ENCODE measurements at regions not wholly inside any gene's neighbourhood (a gene's known extent, or its start where the extent isn't known, plus 50 kb on each side); places are given as distances from the start of the nearest gene placed in this dataset.
"Not testable (repeated sequence)": the region's sequence is repeated elsewhere in the genome, so short reads cannot be mapped to it uniquely, and the experiment has no call there.

DNA sequence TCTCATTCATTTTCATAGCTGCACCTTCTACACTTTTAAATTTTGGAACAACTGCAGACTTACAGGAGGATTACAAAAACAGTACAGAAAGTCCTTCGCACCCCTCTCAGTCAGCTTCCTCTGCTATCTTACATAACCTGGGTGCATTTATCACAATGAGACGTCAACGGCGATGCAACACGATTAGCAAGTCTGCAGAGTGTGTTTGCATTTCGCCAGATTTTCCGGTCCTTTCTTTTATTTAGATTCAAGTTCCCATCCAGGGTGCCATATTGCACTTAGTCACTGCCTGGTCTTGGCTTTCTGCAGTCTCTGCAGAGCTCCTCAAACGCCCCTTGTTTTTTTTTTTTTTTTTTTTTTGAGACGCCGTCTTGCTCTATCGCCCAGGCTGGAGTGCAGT, 85.9 kb downstream of the ASMT start:
- H3K9ac ChIP-seq (ENCODE audit: low read length), result no peak overlapping the region
- H3K36me3 ChIP-seq (ENCODE audit: control insufficient read depth, insufficient read depth, low read length), result no peaks in the 10 kb centered on the region
- no peak overlapping the region for H3K27ac ChIP-seq (ENCODE audit: low read depth, low read length)
- H3K4me3 ChIP-seq (ENCODE audit: low read depth, low read length), result no peak overlapping the region
- H3K9me3 ChIP-seq (ENCODE audit: control insufficient read depth, insufficient read depth, low read depth, low read length), result peaks cover 14% of the 10 kb centered on the region
- H3K4me1 ChIP-seq (ENCODE audit: control insufficient read depth, insufficient read depth, low read length), result no peaks in the 10 kb centered on the region
- H3K27me3 ChIP-seq (ENCODE audit: control insufficient read depth, insufficient read depth, low read length), result no peaks in the 10 kb centered on the region; the same call in 1 of the 2 replicates

DNA sequence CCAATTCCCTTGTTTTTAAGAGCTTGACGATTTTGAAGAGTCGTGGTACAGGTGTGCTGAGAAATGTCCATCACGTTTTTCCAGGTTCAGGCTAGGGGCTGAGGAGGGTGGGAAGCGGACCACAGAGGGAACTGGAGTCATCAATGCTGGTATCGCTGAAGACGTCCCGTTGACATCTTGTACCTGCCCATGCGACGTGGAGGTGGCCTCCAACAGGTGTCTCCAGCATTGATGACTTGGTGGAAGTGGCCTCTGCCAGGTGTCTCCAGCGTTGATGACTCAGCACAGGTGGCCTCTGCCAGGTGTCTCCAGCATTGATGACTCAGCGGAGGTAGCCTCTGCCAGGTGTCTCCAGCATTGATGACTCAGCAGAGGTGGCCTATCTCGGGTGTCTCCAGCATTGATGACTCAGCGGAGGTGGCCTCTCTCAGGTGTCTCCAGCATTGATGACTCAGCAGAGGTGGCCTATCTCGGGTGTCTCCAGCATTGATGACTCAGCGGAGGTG, 86.6 kb downstream of the ASMT start:
- H3K9ac ChIP-seq (ENCODE audit: low read length); H3K4me3 ChIP-seq (ENCODE audit: low read depth, low read length); H3K27ac ChIP-seq (ENCODE audit: low read depth, low read length); H3K27me3 ChIP-seq (ENCODE audit: control insufficient read depth, insufficient read depth, low read length); H3K4me1 ChIP-seq (ENCODE audit: control insufficient read depth, insufficient read depth, low read length); H3K36me3 ChIP-seq (ENCODE audit: control insufficient read depth, insufficient read depth, low read length): not testable (repeated sequence)
- peaks cover 12% of the 10 kb centered on the region for H3K9me3 ChIP-seq (ENCODE audit: control insufficient read depth, insufficient read depth, low read depth, low read length)

DNA sequence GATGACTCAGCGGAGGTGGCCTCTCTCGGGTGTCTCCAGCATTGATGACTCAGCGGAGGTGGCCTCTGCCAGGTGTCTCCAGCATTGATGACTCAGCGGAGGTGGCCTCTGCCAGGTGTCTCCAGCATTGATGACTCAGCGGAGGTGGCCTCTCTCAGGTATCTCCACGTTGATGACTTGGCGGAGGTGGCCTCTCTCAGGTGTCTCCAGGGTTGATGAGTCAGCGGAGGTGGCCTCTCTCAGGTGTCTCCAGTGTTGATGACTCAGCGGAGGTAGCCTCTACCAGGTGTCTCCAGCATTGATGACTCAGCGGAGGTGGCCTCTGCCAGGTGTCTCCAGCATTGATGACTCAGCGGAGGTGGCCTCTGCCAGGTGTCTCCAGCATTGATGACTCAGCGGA, 87.3 kb downstream of the ASMT start:
- H3K27ac ChIP-seq (ENCODE audit: low read depth, low read length); H3K27me3 ChIP-seq (ENCODE audit: control insufficient read depth, insufficient read depth, low read length); H3K4me3 ChIP-seq (ENCODE audit: low read depth, low read length); H3K36me3 ChIP-seq (ENCODE audit: control insufficient read depth, insufficient read depth, low read length); H3K4me1 ChIP-seq (ENCODE audit: control insufficient read depth, insufficient read depth, low read length); H3K9ac ChIP-seq (ENCODE audit: low read length): not testable (repeated sequence)
- peaks cover 10% of the 10 kb centered on the region for H3K9me3 ChIP-seq (ENCODE audit: control insufficient read depth, insufficient read depth, low read depth, low read length)

DNA sequence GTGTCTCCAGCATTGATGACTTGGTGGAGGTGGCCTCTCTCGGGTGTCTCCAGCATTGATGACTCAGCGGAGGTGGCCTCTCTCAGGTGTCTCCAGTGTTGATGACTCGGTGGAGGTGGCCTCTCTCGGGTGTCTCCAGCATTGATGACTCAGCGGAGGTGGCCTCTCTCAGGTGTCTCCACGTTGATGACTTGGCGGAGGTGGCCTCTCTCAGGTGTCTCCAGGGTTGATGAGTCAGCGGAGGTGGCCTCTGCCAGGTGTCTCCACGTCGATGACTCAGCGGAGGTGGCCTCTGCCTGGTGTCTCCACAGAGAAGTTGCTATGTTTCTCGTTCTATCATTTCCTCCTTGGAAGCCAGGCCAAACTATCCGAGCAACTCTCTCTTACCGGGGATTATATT, 87.7 kb downstream of the ASMT start:
- not testable (repeated sequence) for H3K4me3 ChIP-seq (ENCODE audit: low read depth, low read length); H3K27me3 ChIP-seq (ENCODE audit: control insufficient read depth, insufficient read depth, low read length); H3K9ac ChIP-seq (ENCODE audit: low read length); H3K36me3 ChIP-seq (ENCODE audit: control insufficient read depth, insufficient read depth, low read length); H3K4me1 ChIP-seq (ENCODE audit: control insufficient read depth, insufficient read depth, low read length); H3K27ac ChIP-seq (ENCODE audit: low read depth, low read length)
- H3K9me3 ChIP-seq (ENCODE audit: control insufficient read depth, insufficient read depth, low read depth, low read length), result peaks cover 10% of the 10 kb centered on the region

DNA sequence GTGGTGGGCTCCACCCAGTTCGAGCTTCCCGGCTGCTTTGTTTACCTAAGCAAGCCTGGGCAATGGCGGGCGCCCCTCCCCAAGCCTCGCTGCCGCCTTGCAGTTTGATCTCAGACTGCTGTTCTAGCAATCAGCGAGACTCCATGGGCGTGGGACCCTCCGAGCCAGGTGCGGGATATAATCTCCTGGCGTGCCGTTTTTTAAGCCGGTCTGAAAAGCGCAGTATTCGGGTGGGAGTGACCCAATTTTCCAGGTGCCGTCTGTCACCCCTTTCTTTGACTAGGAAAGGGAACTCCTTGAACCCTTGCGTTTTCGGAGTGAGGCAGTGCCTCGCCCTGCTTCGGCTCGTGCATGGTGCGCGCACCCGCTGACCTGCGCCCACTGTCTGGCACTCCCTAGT, 94.4 kb downstream of the ASMT start:
- not testable (repeated sequence) for H3K27me3 ChIP-seq (ENCODE audit: control insufficient read depth, insufficient read depth, low read length); H3K9ac ChIP-seq (ENCODE audit: low read length); H3K4me1 ChIP-seq (ENCODE audit: control insufficient read depth, insufficient read depth, low read length); H3K4me3 ChIP-seq (ENCODE audit: low read depth, low read length); H3K9me3 ChIP-seq (ENCODE audit: control insufficient read depth, insufficient read depth, low read depth, low read length); H3K36me3 ChIP-seq (ENCODE audit: control insufficient read depth, insufficient read depth, low read length); H3K27ac ChIP-seq (ENCODE audit: low read depth, low read length)

DNA sequence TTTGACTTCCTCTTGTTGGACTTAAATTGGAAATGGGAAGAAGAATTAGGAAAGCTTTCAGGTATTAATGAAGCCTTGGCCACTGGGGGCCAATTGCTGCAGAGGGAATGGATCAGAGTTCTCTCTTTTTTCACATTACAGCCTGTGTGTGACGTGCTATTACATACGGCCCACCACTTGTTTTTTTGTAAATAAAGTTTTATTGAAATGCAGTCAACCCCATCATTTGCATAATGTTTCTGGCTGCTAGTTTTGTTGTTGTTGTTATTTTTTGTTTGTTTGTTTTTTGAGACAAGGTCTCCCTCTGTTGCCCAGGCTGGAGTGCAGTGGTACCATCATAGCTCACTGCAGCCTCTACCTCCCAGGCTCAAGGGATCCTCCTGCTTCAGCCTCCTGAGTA, 98.4 kb downstream of the ASMT start:
- H3K9ac ChIP-seq (ENCODE audit: low read length), result no peak overlapping the region
- no peaks in the 10 kb centered on the region for H3K4me1 ChIP-seq (ENCODE audit: control insufficient read depth, insufficient read depth, low read length)
- no peak overlapping the region for H3K4me3 ChIP-seq (ENCODE audit: low read depth, low read length)
- H3K27ac ChIP-seq (ENCODE audit: low read depth, low read length), result no peak overlapping the region
- no peaks in the 10 kb centered on the region for H3K9me3 ChIP-seq (ENCODE audit: control insufficient read depth, insufficient read depth, low read depth, low read length)
- no peaks in the 10 kb centered on the region for H3K27me3 ChIP-seq (ENCODE audit: control insufficient read depth, insufficient read depth, low read length)
- H3K36me3 ChIP-seq (ENCODE audit: control insufficient read depth, insufficient read depth, low read length), result no peaks in the 10 kb centered on the region

DNA sequence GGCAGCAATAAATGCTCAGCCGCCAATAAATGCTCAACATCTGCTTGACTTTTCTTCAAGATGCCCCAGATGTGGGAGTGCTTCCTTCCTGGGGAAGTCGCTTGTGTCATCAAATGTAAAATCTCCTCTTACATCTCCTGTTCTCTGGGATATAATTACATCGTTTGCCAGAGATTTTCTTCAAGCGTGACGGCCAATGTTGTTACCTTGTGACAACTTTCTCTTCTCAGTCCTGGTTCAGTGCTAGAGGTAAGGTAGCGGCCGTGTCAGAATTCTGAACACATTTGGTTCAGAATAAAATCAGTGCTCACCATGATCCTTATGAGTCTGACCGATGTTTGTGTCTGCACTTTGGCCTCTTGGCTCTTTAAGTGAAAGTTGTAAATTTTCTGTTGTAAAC, 102.5 kb downstream of the ASMT start:
- Histone ChIP-seq H3K4me1 (ENCODE audit: control insufficient read depth, insufficient read depth, low read length) (0 out of 2 replicates have a peak, but pooled peaks cover 2% of the 10 kb centered on the region), H3K9ac (ENCODE audit: low read length) (no peak overlapping the region), H3K9me3 (ENCODE audit: control insufficient read depth, insufficient read depth, low read depth, low read length) (0 out of 2 replicates have a peak, but pooled peaks cover 2% of the 10 kb centered on the region), H3K27me3 (ENCODE audit: control insufficient read depth, insufficient read depth, low read length) (no peaks in the 10 kb centered on the region), H3K27ac (ENCODE audit: low read depth, low read length) (no peak overlapping the region), H3K4me3 (ENCODE audit: low read depth, low read length) (no peak overlapping the region), H3K36me3 (ENCODE audit: control insufficient read depth, insufficient read depth, low read length) (no peaks in the 10 kb centered on the region)

DNA sequence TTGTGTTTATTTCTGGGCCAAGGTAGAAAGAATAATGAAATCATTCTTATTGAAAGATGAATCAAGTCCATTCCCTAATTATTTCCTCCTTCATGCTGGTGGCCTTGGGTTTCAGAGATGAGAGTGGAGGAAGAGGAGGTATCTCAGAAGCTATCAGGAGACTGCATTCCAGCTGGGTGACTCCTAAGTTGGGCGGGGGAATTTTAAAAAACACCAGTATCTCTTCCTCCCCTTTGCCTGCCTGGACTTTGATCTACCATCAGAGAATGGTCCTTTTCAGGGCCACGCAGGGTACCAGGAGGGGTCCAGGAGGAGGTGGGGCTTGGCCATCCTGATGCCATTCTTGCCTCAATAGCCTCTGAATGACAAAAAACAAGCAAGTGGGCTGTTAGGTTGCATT, 104.4 kb downstream of the ASMT start:
- H3K27me3 ChIP-seq (ENCODE audit: control insufficient read depth, insufficient read depth, low read length), result no peaks in the 10 kb centered on the region
- 0 out of 2 replicates have a peak, but pooled peaks cover 2% of the 10 kb centered on the region for H3K4me1 ChIP-seq (ENCODE audit: control insufficient read depth, insufficient read depth, low read length)
- H3K9ac ChIP-seq (ENCODE audit: low read length), result no peak overlapping the region
- H3K36me3 ChIP-seq (ENCODE audit: control insufficient read depth, insufficient read depth, low read length), result no peaks in the 10 kb centered on the region
- 0 out of 2 replicates have a peak, but pooled peaks cover 2% of the 10 kb centered on the region for H3K9me3 ChIP-seq (ENCODE audit: control insufficient read depth, insufficient read depth, low read depth, low read length)
- H3K27ac ChIP-seq (ENCODE audit: low read depth, low read length), result no peak overlapping the region
- no peak overlapping the region for H3K4me3 ChIP-seq (ENCODE audit: low read depth, low read length)

DNA sequence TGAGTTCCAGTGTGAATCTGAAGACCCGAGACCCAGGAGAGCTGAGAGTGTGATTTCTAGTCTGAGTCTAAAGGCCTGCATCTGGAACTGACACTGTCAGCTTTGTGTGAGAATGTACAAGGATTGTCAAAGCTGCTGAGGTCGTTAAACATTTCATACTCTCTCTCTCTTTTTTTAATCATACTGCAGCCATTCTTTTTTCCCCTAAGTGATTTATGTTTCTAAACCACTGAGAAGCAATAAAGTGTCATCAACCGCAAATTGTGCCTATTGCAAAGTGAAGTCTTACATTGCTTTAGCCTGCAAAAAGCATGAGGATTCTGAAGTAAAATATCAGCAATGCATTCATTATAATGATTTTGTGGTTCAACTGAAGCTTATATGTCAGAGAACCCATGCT, 106.0 kb downstream of the ASMT start:
- 0 out of 2 replicates have a peak, but pooled peaks cover 2% of the 10 kb centered on the region for H3K9me3 ChIP-seq (ENCODE audit: control insufficient read depth, insufficient read depth, low read depth, low read length)
- H3K4me1 ChIP-seq (ENCODE audit: control insufficient read depth, insufficient read depth, low read length), result 0 out of 2 replicates have a peak, but pooled peaks cover 2% of the 10 kb centered on the region
- H3K27me3 ChIP-seq (ENCODE audit: control insufficient read depth, insufficient read depth, low read length), result no peaks in the 10 kb centered on the region
- no peak overlapping the region for H3K4me3 ChIP-seq (ENCODE audit: low read depth, low read length)
- H3K36me3 ChIP-seq (ENCODE audit: control insufficient read depth, insufficient read depth, low read length), result no peaks in the 10 kb centered on the region
- H3K27ac ChIP-seq (ENCODE audit: low read depth, low read length), result no peak overlapping the region
- no peak overlapping the region for H3K9ac ChIP-seq (ENCODE audit: low read length)

DNA sequence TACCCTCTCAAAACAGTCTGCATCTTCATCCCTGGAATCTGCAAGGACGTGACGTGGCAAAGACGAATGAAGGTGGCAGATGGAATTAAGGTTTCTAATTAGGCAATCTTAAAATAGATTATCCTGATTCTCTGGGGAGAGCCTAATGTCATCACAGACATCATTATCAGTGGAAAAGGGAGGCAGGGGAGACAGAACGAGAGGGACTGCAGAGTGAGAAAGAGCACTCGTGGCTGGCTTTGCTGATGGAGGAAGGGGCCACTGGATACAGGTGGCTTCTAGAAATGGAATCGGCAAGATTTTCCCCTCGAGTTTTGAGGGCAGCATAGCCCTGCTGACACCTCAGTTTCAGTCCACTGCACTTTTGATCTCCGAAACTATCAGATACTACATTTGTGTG, 110.6 kb downstream of the ASMT start:
- H3K27ac ChIP-seq (ENCODE audit: low read depth, low read length), result no peak overlapping the region
- H3K9me3 ChIP-seq (ENCODE audit: control insufficient read depth, insufficient read depth, low read depth, low read length), result peaks cover 4% of the 10 kb centered on the region; the same call in 1 of the 2 replicates
- H3K4me1 ChIP-seq (ENCODE audit: control insufficient read depth, insufficient read depth, low read length), result no peaks in the 10 kb centered on the region
- no peak overlapping the region for H3K9ac ChIP-seq (ENCODE audit: low read length)
- no peaks in the 10 kb centered on the region for H3K36me3 ChIP-seq (ENCODE audit: control insufficient read depth, insufficient read depth, low read length)
- no peak overlapping the region for H3K4me3 ChIP-seq (ENCODE audit: low read depth, low read length)
- H3K27me3 ChIP-seq (ENCODE audit: control insufficient read depth, insufficient read depth, low read length), result no peaks in the 10 kb centered on the region

DNA sequence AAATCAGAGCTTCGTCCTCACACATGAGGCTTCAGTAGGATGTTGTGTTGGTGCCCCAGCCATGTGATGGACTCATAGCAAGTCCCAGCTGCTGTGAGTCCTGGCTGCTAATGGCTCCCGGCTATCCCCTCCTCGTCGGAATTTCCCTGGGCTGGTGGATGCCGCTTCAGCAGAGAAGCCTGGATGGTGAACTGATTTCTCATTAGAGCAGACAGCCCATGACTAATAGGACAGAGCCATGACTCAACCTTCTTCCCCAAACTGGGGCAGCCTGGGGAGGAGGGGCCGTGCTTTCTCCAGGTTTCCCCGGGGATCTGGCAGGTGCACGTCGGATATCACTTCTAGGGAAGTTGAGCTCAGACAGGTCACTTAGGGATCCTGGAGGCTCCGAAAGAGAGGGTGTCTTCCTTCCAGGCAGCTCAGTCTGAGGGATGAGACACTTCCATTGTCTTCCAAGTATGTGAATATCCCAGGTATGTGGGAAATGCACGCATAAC, 112.7 kb downstream of the ASMT start:
- Histone ChIP-seq H3K4me1 (ENCODE audit: control insufficient read depth, insufficient read depth, low read length) (no peaks in the 10 kb centered on the region), H3K4me3 (ENCODE audit: low read depth, low read length) (no peak overlapping the region), H3K27me3 (ENCODE audit: control insufficient read depth, insufficient read depth, low read length) (no peaks in the 10 kb centered on the region), H3K36me3 (ENCODE audit: control insufficient read depth, insufficient read depth, low read length) (no peaks in the 10 kb centered on the region), H3K27ac (ENCODE audit: low read depth, low read length) (no peak overlapping the region), H3K9me3 (ENCODE audit: control insufficient read depth, insufficient read depth, low read depth, low read length) (peaks cover 2% of the 10 kb centered on the region; the same call in 1 of the 2 replicates), H3K9ac (ENCODE audit: low read length) (no peak overlapping the region)

DNA sequence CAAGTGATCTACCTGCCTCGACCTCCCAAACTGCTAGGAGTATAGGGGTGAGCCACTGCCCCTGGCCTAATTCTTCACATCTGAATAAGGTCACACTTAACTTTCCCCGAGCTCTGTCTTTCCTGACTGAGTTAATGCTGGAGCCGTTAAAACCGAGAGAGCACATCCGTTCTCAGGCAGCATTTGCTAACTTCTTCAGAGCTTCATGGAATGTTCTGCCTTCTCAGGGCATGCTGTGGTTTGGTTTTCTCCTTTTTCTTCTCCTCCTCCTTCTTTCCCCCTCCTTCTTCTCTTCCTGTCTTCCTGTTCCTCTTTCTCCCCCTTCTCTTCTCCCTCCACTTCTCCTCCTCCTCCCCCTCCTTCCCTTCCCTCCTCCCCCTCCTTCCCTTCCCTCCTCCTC, 119.9 kb downstream of the ASMT start:
- no peak overlapping the region for H3K9ac ChIP-seq (ENCODE audit: low read length)
- no peaks in the 10 kb centered on the region for H3K27me3 ChIP-seq (ENCODE audit: control insufficient read depth, insufficient read depth, low read length)
- no peaks in the 10 kb centered on the region for H3K36me3 ChIP-seq (ENCODE audit: control insufficient read depth, insufficient read depth, low read length)
- H3K27ac ChIP-seq (ENCODE audit: low read depth, low read length), result no peak overlapping the region
- no peak overlapping the region for H3K4me3 ChIP-seq (ENCODE audit: low read depth, low read length)
- H3K4me1 ChIP-seq (ENCODE audit: control insufficient read depth, insufficient read depth, low read length), result peaks cover 4% of the 10 kb centered on the region; the same call in 1 of the 2 replicates
- H3K9me3 ChIP-seq (ENCODE audit: control insufficient read depth, insufficient read depth, low read depth, low read length), result no peaks in the 10 kb centered on the region; the same call in 1 of the 2 replicates

All from HUES6 (cell line).